ENCODE measurements at regions not wholly inside any gene's neighbourhood (a gene's known extent, or its start where the extent isn't known, plus 50 kb on each side); places are given as distances from the start of the nearest gene placed in this dataset.
"Not testable (repeated sequence)": the region's sequence is repeated elsewhere in the genome, so short reads cannot be mapped to it uniquely, and the experiment has no call there.

DNA sequence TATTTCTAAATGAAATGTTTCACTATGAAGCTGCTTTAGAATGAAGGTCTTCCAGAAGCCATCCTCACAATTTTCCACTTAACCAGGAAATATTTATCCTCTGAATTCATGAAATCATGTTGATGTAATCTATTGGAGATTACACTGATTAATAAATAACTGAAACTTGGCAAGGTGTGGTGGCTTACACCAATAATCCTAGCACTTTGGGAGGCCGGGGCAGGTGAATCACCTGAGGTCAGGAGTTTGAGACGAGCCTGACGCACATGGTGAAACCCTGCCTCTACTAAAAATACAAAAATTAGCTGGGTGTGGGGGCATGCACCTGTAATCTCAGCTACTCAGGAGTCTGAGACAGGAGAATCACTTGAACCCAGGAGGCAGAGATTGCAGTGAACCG is 73.8 kb upstream of the DAPK1 start:
- H3K36me3 Mint-ChIP-seq (ENCODE audit: low read depth); H3K4me1 Mint-ChIP-seq (ENCODE audit: low read depth); H3K27ac Mint-ChIP-seq; H3K27me3 Mint-ChIP-seq (ENCODE audit: low read depth); H3K4me3 Mint-ChIP-seq: not testable (repeated sequence)
- peaks cover 13% of the 10 kb centered on the region for H3K9me3 Mint-ChIP-seq

DNA sequence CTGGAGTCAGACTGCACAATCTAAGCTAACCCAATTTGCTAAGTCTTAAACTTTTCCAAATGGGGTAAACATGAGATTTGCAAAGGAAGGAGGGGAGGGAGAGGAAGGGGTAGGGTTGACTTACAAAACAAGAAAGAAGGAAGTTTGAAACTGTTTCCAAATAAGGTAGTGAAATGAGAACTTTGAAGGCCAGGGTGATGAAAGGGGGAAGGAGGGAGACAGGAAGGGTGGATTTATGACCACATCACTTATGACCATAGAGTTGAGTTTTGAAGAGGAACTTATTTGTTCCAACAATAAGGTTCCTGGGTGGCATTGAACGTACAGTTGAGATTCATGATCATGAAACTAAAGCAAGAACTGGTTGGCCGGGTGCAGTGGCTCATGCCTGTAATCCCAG is 72.5 kb upstream of the DAPK1 start:
- no peak overlapping the region for H3K27ac Mint-ChIP-seq
- no peaks in the 10 kb centered on the region for H3K4me1 Mint-ChIP-seq (ENCODE audit: low read depth)
- H3K36me3 Mint-ChIP-seq (ENCODE audit: low read depth) = no peaks in the 10 kb centered on the region
- H3K4me3 Mint-ChIP-seq = no peak overlapping the region
- peaks cover 13% of the 10 kb centered on the region for H3K9me3 Mint-ChIP-seq
- no peaks in the 10 kb centered on the region for H3K27me3 Mint-ChIP-seq (ENCODE audit: low read depth)

DNA sequence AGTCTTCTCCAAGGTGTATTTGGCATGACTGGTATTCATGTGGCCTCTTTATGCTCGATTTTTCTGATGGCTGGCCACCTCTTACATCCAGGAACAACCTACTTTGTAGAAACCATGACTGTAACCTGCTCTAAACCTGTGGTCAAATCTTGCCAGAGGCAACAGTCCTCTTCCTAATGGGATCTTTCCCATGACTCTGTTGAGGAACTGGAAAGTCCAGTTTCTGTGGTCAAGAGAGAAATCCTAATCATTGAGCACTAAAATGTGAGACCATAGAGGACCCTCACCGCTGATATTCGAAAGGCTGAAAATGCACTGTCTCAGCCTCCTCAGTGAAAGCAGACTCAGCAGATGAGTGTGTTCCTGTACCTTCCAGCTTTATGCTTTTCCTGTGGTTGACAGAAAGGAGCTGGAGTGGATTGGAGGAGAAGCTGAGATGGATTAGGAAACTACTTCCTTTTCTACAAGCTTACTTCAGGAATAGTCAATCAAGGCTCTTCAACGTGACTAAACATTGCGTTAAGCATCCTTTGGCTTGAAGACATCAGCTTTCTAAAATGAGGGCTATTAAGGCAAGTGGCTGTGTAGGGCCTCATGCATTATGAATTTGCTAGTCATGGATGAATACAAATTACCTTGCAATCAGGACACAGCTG is 69.7 kb upstream of the DAPK1 start:
- Mint-ChIP-seq H3K4me3 (no peak overlapping the region), H3K9me3 (peaks cover 9% of the 10 kb centered on the region), H3K4me1 (ENCODE audit: low read depth) (no peaks in the 10 kb centered on the region), H3K27ac (no peak overlapping the region), H3K27me3 (ENCODE audit: low read depth) (no peaks in the 10 kb centered on the region), H3K36me3 (ENCODE audit: low read depth) (no peaks in the 10 kb centered on the region)

DNA sequence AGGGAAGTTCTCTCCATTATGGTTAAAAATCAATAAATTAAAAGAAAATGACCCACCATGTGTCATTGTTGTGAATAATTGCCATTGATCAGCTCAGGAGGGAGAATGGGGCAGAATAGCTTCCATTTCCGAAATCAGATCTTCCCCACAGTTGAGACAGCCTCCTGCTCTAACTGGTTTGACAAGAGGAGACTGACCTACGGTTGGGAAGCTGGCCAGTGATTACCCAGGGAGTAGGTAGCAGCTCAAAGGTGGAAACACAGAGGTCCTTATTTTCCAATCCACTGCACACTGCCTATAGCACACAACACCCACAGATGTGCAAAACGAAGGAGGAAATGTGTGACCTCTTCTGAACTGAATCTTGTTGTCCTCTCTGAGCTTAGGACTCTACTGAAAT is 69.0 kb upstream of the DAPK1 start:
- Mint-ChIP-seq H3K4me1 (ENCODE audit: low read depth) (no peaks in the 10 kb centered on the region), H3K9me3 (peaks cover 9% of the 10 kb centered on the region), H3K27me3 (ENCODE audit: low read depth) (no peaks in the 10 kb centered on the region), H3K4me3 (no peak overlapping the region), H3K36me3 (ENCODE audit: low read depth) (no peaks in the 10 kb centered on the region), H3K27ac (no peak overlapping the region)

DNA sequence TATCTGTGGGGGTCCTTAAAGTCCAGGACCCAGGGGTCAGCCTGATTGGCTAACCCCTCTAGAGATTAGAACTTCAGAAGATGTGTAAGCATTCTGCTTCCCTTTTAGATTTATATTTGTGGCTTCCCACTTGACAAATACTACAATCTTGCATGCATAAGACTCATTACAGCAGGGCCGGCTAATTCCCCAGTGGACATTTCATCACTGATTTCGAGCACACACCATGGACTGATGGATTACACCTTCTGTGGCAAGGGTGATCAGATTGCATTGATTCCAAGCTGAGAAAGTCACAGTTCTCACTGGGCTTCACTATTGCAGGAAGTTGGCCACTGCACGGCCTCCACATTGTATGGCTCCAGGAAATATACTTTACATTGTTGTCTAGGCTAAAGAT is 65.8 kb upstream of the DAPK1 start:
- H3K4me1 Mint-ChIP-seq (ENCODE audit: low read depth) = no peaks in the 10 kb centered on the region
- H3K9me3 Mint-ChIP-seq = no peaks in the 10 kb centered on the region
- H3K36me3 Mint-ChIP-seq (ENCODE audit: low read depth) = no peaks in the 10 kb centered on the region
- H3K4me3 Mint-ChIP-seq = no peak overlapping the region
- no peak overlapping the region for H3K27ac Mint-ChIP-seq
- no peaks in the 10 kb centered on the region for H3K27me3 Mint-ChIP-seq (ENCODE audit: low read depth)

DNA sequence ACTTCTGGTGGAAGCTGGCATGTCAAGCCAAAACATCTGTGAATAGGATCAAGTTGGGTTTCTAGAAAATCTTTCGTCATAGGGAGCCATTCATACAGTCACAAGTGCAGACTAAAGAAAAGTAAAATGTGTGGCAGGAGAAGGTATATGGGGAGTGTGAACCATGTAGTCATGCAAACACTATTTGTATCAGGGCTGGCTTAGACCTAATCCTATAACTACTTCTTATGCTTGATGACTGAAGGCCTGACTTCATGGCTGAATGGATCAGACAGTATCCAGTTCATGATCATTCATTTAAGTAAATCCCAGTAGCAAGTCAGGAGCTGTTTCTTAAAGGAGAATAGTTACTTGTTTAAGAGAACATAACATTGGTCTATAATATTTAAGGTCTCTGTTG is 63.8 kb upstream of the DAPK1 start:
- no peak overlapping the region for H3K4me3 Mint-ChIP-seq
- no peak overlapping the region for H3K27ac Mint-ChIP-seq
- no peaks in the 10 kb centered on the region for H3K36me3 Mint-ChIP-seq (ENCODE audit: low read depth)
- no peaks in the 10 kb centered on the region for H3K4me1 Mint-ChIP-seq (ENCODE audit: low read depth)
- H3K9me3 Mint-ChIP-seq = no peaks in the 10 kb centered on the region
- no peaks in the 10 kb centered on the region for H3K27me3 Mint-ChIP-seq (ENCODE audit: low read depth)

DNA sequence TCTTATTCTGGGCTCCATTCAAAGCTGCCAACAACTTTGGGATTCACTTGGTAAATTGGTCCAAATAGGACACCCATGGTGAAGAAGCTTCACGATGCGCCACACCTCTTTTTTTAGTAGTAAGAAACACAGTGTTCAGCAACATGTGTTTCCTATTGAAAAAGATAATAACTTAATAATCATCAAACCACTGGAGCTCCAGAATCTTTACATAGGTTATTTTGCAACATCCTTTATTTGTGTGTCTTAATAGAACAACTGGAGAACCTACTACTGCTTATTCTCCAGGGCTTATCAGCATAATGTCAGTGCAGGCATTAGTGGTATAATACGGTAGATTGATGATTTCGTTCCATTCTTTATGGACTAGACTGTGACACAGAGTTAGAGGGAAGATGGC is 63.3 kb upstream of the DAPK1 start:
- Mint-ChIP-seq H3K4me1 (ENCODE audit: low read depth) (no peaks in the 10 kb centered on the region), H3K9me3 (no peaks in the 10 kb centered on the region), H3K4me3 (no peak overlapping the region), H3K27ac (no peak overlapping the region), H3K36me3 (ENCODE audit: low read depth) (no peaks in the 10 kb centered on the region), H3K27me3 (ENCODE audit: low read depth) (no peaks in the 10 kb centered on the region)

DNA sequence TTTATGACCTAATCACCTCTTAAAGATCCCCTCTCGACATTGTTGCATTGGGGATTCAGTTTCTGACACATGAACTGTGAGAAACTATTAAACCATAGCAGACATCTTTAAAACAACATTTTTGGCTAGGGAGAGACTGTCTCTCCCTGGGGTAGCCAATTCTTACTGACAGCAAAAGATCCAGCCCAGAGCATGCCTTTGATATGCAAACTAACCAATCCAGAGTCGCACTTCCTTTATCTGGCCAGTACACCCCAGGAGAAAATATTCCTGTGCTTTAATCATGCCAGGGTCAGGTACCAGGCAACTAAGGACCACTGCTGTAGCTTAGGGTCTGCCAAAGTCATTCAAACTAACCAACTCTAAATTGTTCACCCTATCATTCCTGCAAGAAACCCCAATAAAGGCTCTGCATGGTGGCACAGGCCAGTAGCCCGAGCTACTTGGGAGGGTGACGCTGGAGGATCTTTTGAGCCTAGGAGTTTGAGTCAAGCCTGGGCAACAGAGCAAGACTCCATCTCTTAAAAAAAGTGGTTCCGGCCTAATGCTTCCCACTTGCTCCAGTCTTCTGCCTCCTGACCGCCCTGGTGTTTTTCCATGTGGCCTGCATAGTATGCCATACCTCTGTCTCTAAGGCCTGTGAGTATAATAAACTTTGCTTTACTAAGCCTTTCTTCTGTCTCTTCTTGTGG is 62.3 kb upstream of the DAPK1 start:
- no peaks in the 10 kb centered on the region for H3K4me1 Mint-ChIP-seq (ENCODE audit: low read depth)
- no peaks in the 10 kb centered on the region for H3K9me3 Mint-ChIP-seq
- H3K27ac Mint-ChIP-seq = no peak overlapping the region
- no peaks in the 10 kb centered on the region for H3K27me3 Mint-ChIP-seq (ENCODE audit: low read depth)
- H3K4me3 Mint-ChIP-seq = no peak overlapping the region
- H3K36me3 Mint-ChIP-seq (ENCODE audit: low read depth) = no peaks in the 10 kb centered on the region

DNA sequence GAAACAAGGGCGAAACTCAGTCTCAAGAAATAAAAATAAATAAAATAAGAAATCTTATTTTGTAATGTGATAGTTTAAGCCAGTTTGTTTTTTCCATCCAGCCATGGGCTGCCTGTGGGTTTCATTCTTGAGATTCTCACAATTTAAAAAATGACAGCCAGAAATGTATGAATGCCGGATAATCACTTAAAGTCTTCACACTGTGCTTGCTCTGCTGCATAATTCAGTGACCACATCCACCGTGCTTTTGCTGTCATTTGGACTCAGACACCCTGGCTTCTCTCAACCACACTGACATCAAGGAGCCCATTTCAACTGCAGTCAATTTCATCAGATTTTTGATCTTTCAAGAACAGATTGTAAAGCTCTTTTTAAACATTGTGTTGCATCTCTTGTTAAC is 61.0 kb upstream of the DAPK1 start:
- H3K27me3 Mint-ChIP-seq (ENCODE audit: low read depth) = no peaks in the 10 kb centered on the region
- H3K36me3 Mint-ChIP-seq (ENCODE audit: low read depth) = no peaks in the 10 kb centered on the region
- no peak overlapping the region for H3K4me3 Mint-ChIP-seq
- H3K9me3 Mint-ChIP-seq = no peaks in the 10 kb centered on the region
- no peak overlapping the region for H3K27ac Mint-ChIP-seq
- no peaks in the 10 kb centered on the region for H3K4me1 Mint-ChIP-seq (ENCODE audit: low read depth)

DNA sequence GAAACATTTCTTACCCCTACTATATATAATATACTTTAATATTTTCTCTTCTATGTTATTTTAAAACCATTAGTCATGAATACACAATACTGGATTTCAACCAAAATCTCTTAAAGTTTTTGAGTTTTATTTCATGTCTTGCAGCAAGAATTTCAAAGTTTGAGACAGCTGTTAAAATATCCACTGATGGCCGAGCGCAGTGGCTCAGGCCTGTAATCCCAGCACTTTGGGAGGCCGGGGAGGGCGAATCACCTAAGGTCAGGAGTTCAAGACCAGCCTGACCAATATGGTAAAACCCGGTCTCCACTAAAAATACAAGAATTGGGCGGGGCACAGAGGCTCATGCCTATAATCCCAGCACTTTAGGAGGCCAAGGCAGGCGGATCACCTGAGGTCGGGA is 59.7 kb upstream of the DAPK1 start:
- Mint-ChIP-seq H3K27me3 (ENCODE audit: low read depth) (no peaks in the 10 kb centered on the region), H3K4me3 (no peak overlapping the region), H3K4me1 (ENCODE audit: low read depth) (no peaks in the 10 kb centered on the region), H3K36me3 (ENCODE audit: low read depth) (no peaks in the 10 kb centered on the region), H3K27ac (no peak overlapping the region), H3K9me3 (no peaks in the 10 kb centered on the region)

DNA sequence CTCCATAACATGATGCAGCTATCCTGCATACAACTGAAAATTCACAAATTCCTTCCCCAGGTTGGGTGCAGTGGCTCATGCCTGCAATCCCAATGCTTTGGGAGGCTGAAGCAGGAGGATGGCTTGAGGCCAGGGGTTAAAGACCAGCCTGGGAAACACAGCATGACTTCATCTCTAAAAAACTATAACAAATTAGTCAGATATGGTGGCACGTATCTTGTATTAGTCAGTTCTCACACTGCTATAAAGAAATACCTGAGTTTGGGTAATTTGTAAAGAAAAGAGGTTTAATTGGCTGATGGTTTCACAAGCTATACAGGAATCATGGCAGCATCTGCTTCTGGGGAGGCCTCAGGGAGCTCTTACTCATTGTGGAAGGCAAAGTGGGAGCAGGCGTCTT is 56.4 kb upstream of the DAPK1 start:
- Mint-ChIP-seq H3K27me3 (ENCODE audit: low read depth) (no peaks in the 10 kb centered on the region), H3K4me3 (no peak overlapping the region), H3K27ac (no peak overlapping the region), H3K36me3 (ENCODE audit: low read depth) (no peaks in the 10 kb centered on the region), H3K9me3 (no peaks in the 10 kb centered on the region), H3K4me1 (ENCODE audit: low read depth) (peaks cover 1% of the 10 kb centered on the region)

DNA sequence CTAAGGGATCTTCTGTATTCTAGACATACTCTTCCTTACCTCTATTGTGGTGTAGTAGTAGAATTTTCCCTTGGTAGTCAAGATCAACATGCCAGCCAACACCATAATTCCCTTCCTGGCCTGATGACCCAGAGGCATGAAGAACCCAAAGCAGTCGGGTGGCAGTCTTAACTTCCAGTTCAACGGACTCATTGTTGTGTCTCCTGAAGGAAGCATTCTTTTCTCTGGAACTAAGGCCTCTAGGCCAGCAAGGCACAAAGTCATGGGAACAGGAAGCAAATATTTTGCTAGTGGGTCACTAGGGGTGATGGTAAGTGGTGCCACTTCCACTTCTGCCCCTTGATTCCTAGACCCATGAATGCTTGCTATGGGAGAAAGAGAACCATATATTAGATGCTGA is 55.2 kb upstream of the DAPK1 start:
- Mint-ChIP-seq H3K27me3 (ENCODE audit: low read depth) (no peaks in the 10 kb centered on the region), H3K27ac (no peak overlapping the region), H3K4me3 (no peak overlapping the region)

DNA sequence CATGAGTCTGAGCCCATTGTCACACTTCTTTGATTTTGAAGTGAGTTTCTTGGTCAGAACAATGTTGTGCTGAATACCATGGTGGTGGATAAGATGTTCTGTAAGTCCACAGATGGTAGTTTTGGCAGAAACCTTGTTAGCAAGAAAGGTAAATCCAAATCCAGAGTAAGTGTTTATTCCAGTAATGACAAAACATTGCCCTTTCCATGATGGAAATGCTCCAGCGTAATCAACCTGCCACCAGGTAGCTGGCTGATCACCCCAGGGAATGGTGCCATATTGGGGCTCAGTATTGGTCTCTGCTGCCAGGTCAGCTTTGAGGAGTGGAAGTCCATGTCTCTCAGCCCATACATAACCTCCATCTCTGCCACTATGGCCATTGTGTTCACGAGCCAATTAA is 54.7 kb upstream of the DAPK1 start:
- no peaks in the 10 kb centered on the region for H3K9me3 Mint-ChIP-seq
- H3K27me3 Mint-ChIP-seq (ENCODE audit: low read depth) = no peaks in the 10 kb centered on the region
- H3K4me3 Mint-ChIP-seq = no peak overlapping the region
- H3K4me1 Mint-ChIP-seq (ENCODE audit: low read depth) = peaks cover 1% of the 10 kb centered on the region
- H3K36me3 Mint-ChIP-seq (ENCODE audit: low read depth) = no peaks in the 10 kb centered on the region
- no peak overlapping the region for H3K27ac Mint-ChIP-seq

More for the DNA sequence above, 55.2 kb upstream of the DAPK1 start:
- no peaks in the 10 kb centered on the region for H3K9me3 Mint-ChIP-seq
- H3K4me1 Mint-ChIP-seq (ENCODE audit: low read depth) = peaks cover 1% of the 10 kb centered on the region
- no peaks in the 10 kb centered on the region for H3K36me3 Mint-ChIP-seq (ENCODE audit: low read depth)

DNA sequence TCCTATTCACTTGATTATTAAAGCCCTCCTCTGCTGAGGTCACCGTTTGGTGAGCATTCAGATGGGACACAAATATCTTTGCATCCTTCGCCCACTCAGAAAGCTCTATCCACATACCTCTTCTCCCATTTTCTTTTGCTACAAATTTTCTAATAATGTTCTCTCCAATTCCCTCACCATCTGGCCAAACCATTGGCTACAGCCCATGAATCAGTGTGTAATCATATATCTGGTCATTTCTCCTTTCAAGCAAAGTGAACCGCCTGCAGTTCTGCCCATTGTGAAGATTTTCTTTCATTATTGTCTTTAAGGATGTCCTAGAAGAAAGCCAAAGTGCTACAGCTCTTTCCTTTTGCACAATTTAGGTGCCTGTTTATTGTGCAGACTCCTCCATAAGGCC is 54.2 kb upstream of the DAPK1 start:
- H3K9me3 Mint-ChIP-seq = no peaks in the 10 kb centered on the region
- H3K36me3 Mint-ChIP-seq (ENCODE audit: low read depth) = no peaks in the 10 kb centered on the region
- no peaks in the 10 kb centered on the region for H3K27me3 Mint-ChIP-seq (ENCODE audit: low read depth)
- no peak overlapping the region for H3K27ac Mint-ChIP-seq
- H3K4me3 Mint-ChIP-seq = no peak overlapping the region
- H3K4me1 Mint-ChIP-seq (ENCODE audit: low read depth) = peaks cover 1% of the 10 kb centered on the region

DNA sequence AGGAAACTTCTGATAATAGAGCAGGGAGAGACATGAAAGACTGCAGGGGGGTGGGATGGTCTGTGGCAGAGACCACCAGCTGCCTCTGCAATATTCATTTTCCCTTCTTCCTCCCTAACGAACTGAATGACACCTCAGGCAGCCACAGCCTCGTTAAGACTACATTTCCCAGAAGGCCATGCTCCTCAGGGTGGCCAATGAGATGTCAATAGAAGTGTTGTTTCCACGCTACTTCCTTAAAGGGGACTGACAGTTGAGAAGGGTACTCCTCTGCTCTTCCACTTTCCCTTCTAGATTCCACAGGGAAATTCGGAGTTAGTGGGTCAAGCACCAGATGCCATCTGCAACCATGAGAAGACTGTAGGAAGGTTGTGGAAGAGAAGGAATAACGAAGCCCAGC is 52.0 kb upstream of the DAPK1 start:
- H3K4me1 Mint-ChIP-seq (ENCODE audit: low read depth) = peaks cover 1% of the 10 kb centered on the region
- no peaks in the 10 kb centered on the region for H3K36me3 Mint-ChIP-seq (ENCODE audit: low read depth)
- H3K27me3 Mint-ChIP-seq (ENCODE audit: low read depth) = no peaks in the 10 kb centered on the region
- no peak overlapping the region for H3K4me3 Mint-ChIP-seq
- no peaks in the 10 kb centered on the region for H3K9me3 Mint-ChIP-seq
- no peak overlapping the region for H3K27ac Mint-ChIP-seq

DNA sequence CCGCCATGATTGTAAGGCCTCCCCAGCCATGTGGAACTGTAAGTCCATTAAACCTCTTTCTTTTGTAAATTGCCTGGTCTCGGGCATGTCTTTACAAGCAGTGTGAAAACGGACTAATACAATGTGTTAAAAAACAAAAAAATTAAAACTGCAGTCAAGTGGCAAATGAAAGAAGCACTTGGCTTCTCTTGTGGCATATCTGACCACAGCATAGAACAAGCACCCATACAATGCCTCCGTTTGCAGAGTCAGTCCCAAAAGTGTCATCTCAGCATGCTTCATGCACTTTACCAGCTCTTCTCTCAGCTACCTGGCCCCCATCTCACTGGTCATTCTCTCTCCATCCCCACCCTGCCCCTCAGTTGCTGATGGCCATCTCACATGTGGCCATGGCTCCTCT is 51.1 kb upstream of the DAPK1 start:
- Mint-ChIP-seq H3K4me1 (ENCODE audit: low read depth) (peaks cover 1% of the 10 kb centered on the region), H3K36me3 (ENCODE audit: low read depth) (no peaks in the 10 kb centered on the region), H3K9me3 (no peaks in the 10 kb centered on the region), H3K27ac (no peak overlapping the region), H3K4me3 (no peak overlapping the region), H3K27me3 (ENCODE audit: low read depth) (no peaks in the 10 kb centered on the region)
